Lower leg skin (tissue), 4 donors: ENCODE measurements at regions not wholly inside any gene's neighbourhood (a gene's known extent, or its start where the extent isn't known, plus 50 kb on each side); places are given as distances from the start of the nearest gene placed in this dataset.
"Not testable (repeated sequence)": the region's sequence is repeated elsewhere in the genome, so short reads cannot be mapped to it uniquely, and the experiment has no call there.

ENCODE experiments used
- DNase-seq, 2 donors: peaks; one replicate each; pipeline ENCODE4 v3.0.0-alpha.2; 2019; ENCODE audit warnings: low spot score in 2 of 2
- H3K4me3 ChIP-seq: fragments of 200-600 bp; sonication (generic); 2 replicates; pipeline ENCODE4 v1.5.1; 2017; ENCODE audit warnings: mild to moderate bottlenecking, low read depth; ENCODE audit not compliant: poor library complexity, severe bottlenecking
- POLR2A ChIP-seq, 2 donors: fragments of 450-650 bp; IDR thresholded peaks; one replicate each; pipeline ENCODE4 v1.6.1; 2016 to 2017; ENCODE audit warnings: antibody characterized with exemption in 2 of 2, mild to moderate bottlenecking in 1 of 2, moderate library complexity in 1 of 2
- WGBS, 2 donors: methylation state at CpG; one replicate each; pipeline ENCODE4 v1.1.5; 2018; 5-methylcytosine and 5-hydroxymethylcytosine counted together
- intact Hi-C: fragments of 100-400 bp; cut with DNase I; formaldehyde crosslinking; loops from one replicate; pipeline ENCODE4 v1.15.0; 2023; ENCODE audit warnings: low total_unique reads
- TF ChIP-seq, protein P1 (sequence below), 3 donors: fragments of 450-650 bp; IDR thresholded peaks; one replicate each; pipeline ENCODE4 v1.5.1; 2016; ENCODE audit warnings: antibody characterized with exemption in 3 of 3, mild to moderate bottlenecking in 3 of 3, moderate library complexity in 2 of 3

- intact Hi-C loops: no loop called here
- H3K4me3 ChIP-seq: no peak overlapping the region
- DNase-seq: no peak
- 92 to 98% methylated on average over 2 of the region's 2 CpGs for WGBS, 2 donors
- TF ChIP-seq POLR2A (IDR thresholded peaks at IDR 0.05): no peak
- TF ChIP-seq, protein P1, sequence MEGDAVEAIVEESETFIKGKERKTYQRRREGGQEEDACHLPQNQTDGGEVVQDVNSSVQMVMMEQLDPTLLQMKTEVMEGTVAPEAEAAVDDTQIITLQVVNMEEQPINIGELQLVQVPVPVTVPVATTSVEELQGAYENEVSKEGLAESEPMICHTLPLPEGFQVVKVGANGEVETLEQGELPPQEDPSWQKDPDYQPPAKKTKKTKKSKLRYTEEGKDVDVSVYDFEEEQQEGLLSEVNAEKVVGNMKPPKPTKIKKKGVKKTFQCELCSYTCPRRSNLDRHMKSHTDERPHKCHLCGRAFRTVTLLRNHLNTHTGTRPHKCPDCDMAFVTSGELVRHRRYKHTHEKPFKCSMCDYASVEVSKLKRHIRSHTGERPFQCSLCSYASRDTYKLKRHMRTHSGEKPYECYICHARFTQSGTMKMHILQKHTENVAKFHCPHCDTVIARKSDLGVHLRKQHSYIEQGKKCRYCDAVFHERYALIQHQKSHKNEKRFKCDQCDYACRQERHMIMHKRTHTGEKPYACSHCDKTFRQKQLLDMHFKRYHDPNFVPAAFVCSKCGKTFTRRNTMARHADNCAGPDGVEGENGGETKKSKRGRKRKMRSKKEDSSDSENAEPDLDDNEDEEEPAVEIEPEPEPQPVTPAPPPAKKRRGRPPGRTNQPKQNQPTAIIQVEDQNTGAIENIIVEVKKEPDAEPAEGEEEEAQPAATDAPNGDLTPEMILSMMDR (IDR thresholded peaks at IDR 0.05): no peak
Observed at GRCh38 chr7:84912537-84912936, 274.3 kb downstream of the SEMA3D start.

DNA sequence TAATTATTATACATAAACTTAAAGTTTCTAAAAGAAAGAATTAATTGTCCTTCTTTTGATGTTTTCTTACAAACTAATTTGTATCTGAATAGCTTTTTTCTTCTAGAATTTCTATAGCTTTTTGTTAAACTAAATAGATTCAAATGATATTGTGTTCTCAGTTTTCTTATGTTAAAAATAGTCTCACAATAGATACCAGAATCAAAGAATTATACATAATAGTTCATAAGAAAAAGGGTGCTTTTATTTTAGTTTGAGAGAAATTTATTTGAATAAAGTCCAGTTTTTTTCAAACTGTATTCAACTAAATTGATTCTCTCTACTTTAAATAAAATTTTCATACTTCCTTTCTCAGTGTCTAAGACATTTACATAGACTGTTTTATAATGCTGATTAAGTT is 274.8 kb downstream of the SEMA3D start:
- no peak overlapping the region for H3K4me3 ChIP-seq
- no peak for DNase-seq
- TF ChIP-seq, protein P1 (IDR thresholded peaks at IDR 0.05): no peak
- no peak for TF ChIP-seq POLR2A (IDR thresholded peaks at IDR 0.05)
- intact Hi-C loops: no loop called here

DNA sequence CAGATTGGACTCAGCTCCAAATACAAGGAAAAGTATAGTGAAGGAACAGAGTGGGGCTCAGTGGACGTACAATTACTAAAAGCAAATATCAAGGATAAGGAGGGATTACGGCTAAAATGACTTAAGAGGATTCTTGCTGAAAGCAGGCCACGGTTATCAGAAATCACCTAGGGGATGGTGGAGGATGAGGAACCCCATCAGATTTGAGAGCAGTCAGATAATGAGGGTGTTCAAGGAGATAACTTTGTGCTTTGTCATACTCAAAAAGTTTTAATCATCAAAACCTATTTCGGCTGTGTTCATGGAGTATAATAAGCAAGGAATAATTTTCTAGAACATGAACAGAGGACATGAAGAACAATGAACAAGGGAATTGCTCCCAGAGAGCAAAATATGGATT is 275.8 kb downstream of the SEMA3D start:
- intact Hi-C loops: no loop called here
- no peak overlapping the region for H3K4me3 ChIP-seq
- DNase-seq: no peak
- WGBS, 2 donors: 92 to 93% methylated on average over 4 of the region's 4 CpGs
- no peak for TF ChIP-seq POLR2A (IDR thresholded peaks at IDR 0.05)
- TF ChIP-seq, protein P1 (IDR thresholded peaks at IDR 0.05): no peak

- H3K4me3 ChIP-seq, DNase-seq, intact Hi-C loops: not testable (repeated sequence)
- WGBS, 2 donors: 73 to 82% methylated on average over 5 of the region's 5 CpGs
Observed at GRCh38 chr7:84910322-84910721, 276.5 kb downstream of the SEMA3D start.

- DNase-seq: no peak
- H3K4me3 ChIP-seq: no peak overlapping the region
- TF ChIP-seq, protein P1 (IDR thresholded peaks at IDR 0.05): no peak
- no peak for TF ChIP-seq POLR2A (IDR thresholded peaks at IDR 0.05)
- intact Hi-C loops: no loop called here
Observed at GRCh38 chr7:84908196-84908793, 278.6 kb downstream of the SEMA3D start.

GRCh38 chr7:84906889-84907288 is 280.0 kb downstream of the SEMA3D start:
- H3K4me3 ChIP-seq: no peak overlapping the region
- DNase-seq: no peak
- 72 to 82% methylated on average over 4 of the region's 4 CpGs for WGBS, 2 donors
- no peak for TF ChIP-seq POLR2A (IDR thresholded peaks at IDR 0.05)
- TF ChIP-seq, protein P1 (IDR thresholded peaks at IDR 0.05): no peak
- intact Hi-C loops: no loop called here
